CD14-positive monocyte (primary cell): ENCODE measurements at regions not wholly inside any gene's neighbourhood (a gene's known extent, or its start where the extent isn't known, plus 50 kb on each side); places are given as distances from the start of the nearest gene placed in this dataset.

Experiments
- DNase-seq, 3 donors: peaks; one replicate each; pipeline ENCODE4 v3.0.0-alpha.2; 2011 to 2022
- H2AFZ ChIP-seq: 2 replicates; pipeline ENCODE4 v1.6.0; 2012; ENCODE audit warnings: mild to moderate bottlenecking, low read depth, low read length, inconsistent platforms; ENCODE audit not compliant: insufficient read depth, poor library complexity, severe bottlenecking
- H3K27ac ChIP-seq, 2 donors: 1 replicate in 1 of 2; 2 replicates in 1 of 2; pipeline ENCODE4 v1.5.1; 2012 to 2013; ENCODE audit warnings: low read length in 2 of 2, control low read depth in 1 of 2, inconsistent platforms in 1 of 2, low read depth in 1 of 2, mild to moderate bottlenecking in 1 of 2
- H3K27me3 ChIP-seq, 2 donors: one replicate each; pipeline versions ENCODE4 v1.6.0 to v1.6.1; 2011 to 2013; ENCODE audit warnings: low read length in 2 of 2; ENCODE audit not compliant: control insufficient read depth in 2 of 2, insufficient read depth in 2 of 2
- H3K36me3 ChIP-seq, 2 donors: replicated peaks in 1 of 2; 1 replicate in 1 of 2; 2 replicates in 1 of 2; pipeline versions ENCODE4 v1.5.1 to v1.6.1; 2012 to 2013; ENCODE audit warnings: low read length in 2 of 2, control low read depth in 1 of 2, inconsistent platforms in 1 of 2, mild to moderate bottlenecking in 1 of 2; ENCODE audit not compliant: insufficient read depth in 2 of 2, control insufficient read depth in 1 of 2
- H3K4me1 ChIP-seq, 2 donors: 1 replicate in 1 of 2; 2 replicates in 1 of 2; pipeline versions ENCODE4 v1.5.1 to v1.6.1; 2012 to 2013; ENCODE audit warnings: low read length in 2 of 2, control low read depth in 1 of 2, inconsistent platforms in 1 of 2, mild to moderate bottlenecking in 1 of 2, moderate library complexity in 1 of 2; ENCODE audit not compliant: insufficient read depth in 2 of 2, control insufficient read depth in 1 of 2
- H3K4me2 ChIP-seq: replicated peaks from 2 replicates; pipeline ENCODE3; 2012; ENCODE audit warnings: low read length, moderate library complexity, mild to moderate bottlenecking; ENCODE audit not compliant: poor library complexity, severe bottlenecking; ENCODE audit errors: extremely low read depth
- H3K4me3 ChIP-seq, 3 experiments: fragments of 200-600 bp in 1 of 3; sonication (generic) in 1 of 3; replicated peaks in 1 of 3; 1 replicate in 2 of 3; 2 replicates in 1 of 3; pipeline ENCODE4 v1.5.1; 2011 to 2013; ENCODE audit warnings: low read length in 3 of 3, mild to moderate bottlenecking in 3 of 3, control low read depth in 2 of 3, low read depth in 2 of 3, inconsistent platforms in 1 of 3, moderate library complexity in 1 of 3
- H3K79me2 ChIP-seq: 2 replicates; pipeline ENCODE4 v1.6.0; 2012; ENCODE audit warnings: mild to moderate bottlenecking, control low read depth, inconsistent platforms, low read length, moderate library complexity; ENCODE audit not compliant: insufficient read depth
- H3K9ac ChIP-seq: 2 replicates; pipeline ENCODE4 v1.6.0; 2017; ENCODE audit warnings: low read length, mild to moderate bottlenecking; ENCODE audit not compliant: insufficient read depth, poor library complexity, severe bottlenecking
- H3K9me3 ChIP-seq, 2 donors: replicated peaks in 1 of 2; 1 replicate in 1 of 2; 2 replicates in 1 of 2; pipeline versions ENCODE4 v1.5.1 to v1.6.1; 2012 to 2013; ENCODE audit warnings: low read length in 2 of 2, control low read depth in 1 of 2; ENCODE audit not compliant: control insufficient read depth in 1 of 2, insufficient read depth in 1 of 2
- H4K20me1 ChIP-seq: 2 replicates; pipeline ENCODE4 v1.6.0; 2012; ENCODE audit warnings: mild to moderate bottlenecking, low read length, control low read depth, moderate library complexity; ENCODE audit not compliant: insufficient read depth
- H3K27ac Mint-ChIP-seq, 7 donors: one replicate each; pipeline ENCODE4 v1.8.0; 2020; ENCODE audit warnings: mild to moderate bottlenecking in 7 of 7, mixed read lengths in 7 of 7, moderate library complexity in 6 of 7, inconsistent platforms in 2 of 7
- H3K27me3 Mint-ChIP-seq, 3 donors: one replicate each; pipeline ENCODE4 v1.8.0; 2021 to 2022; ENCODE audit warnings: low read depth in 3 of 3, mild to moderate bottlenecking in 3 of 3, mixed read lengths in 3 of 3, moderate library complexity in 3 of 3, inconsistent platforms in 1 of 3
- H3K36me3 Mint-ChIP-seq, 2 donors: one replicate each; pipeline ENCODE4 v1.8.0; 2020; ENCODE audit warnings: mixed read lengths in 2 of 2, inconsistent platforms in 1 of 2, mild to moderate bottlenecking in 1 of 2
- H3K4me1 Mint-ChIP-seq: one replicate; pipeline ENCODE4 v1.8.0; 2020; ENCODE audit warnings: mild to moderate bottlenecking, mixed read lengths
- H3K4me3 Mint-ChIP-seq, 2 donors: one replicate each; pipeline ENCODE4 v1.8.0; 2020; ENCODE audit warnings: mild to moderate bottlenecking in 2 of 2, mixed read lengths in 2 of 2, moderate library complexity in 1 of 2
- H3K9me3 Mint-ChIP-seq, 7 donors: one replicate each; pipeline ENCODE4 v1.8.0; 2020 to 2022; ENCODE audit warnings: mixed read lengths in 7 of 7, mild to moderate bottlenecking in 6 of 7, moderate library complexity in 6 of 7, inconsistent platforms in 2 of 7
- WGBS: methylation state at CpG from one replicate; pipeline ENCODE4 v1.1.5; 2013; ENCODE audit warnings: missing lambda C conversion rate; ENCODE audit not compliant: insufficient coverage; 5-methylcytosine and 5-hydroxymethylcytosine counted together
- intact Hi-C, 2 donors: fragments of 100-400 bp; cut with micrococcal nuclease; formaldehyde crosslinking; loops; one replicate each; pipeline versions ENCODE4 v1.15.0 to v1.15.1; 2023
- TF ChIP-seq, protein P1 (sequence below): fragments of 200-600 bp; IDR thresholded peaks from one replicate; pipeline ENCODE4 v1.8.0; 2022; ENCODE audit warnings: antibody characterized with exemption, mild to moderate bottlenecking

DNA sequence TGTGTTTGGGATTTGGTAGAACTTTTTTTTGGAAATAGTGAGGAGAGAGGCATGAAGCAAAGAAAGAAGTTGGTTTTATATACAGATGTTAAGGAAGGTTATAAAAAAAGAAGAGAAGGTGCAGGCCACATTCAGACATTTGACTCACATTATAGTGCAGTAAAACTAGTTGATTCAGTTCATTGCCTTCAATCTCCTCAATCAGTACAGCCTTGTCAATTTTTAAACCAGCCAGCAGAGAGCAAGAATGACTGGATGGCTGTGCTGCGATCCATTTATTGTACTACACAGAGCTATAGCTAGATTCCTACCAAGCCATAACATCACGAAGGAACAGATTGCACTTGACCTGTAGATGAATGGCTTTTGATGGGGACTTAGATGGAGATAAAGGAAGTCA lies 79.7 kb upstream of the LSM6 start:
- Histone ChIP-seq H3K9ac (no peak overlapping the region), H4K20me1 (no peaks in the 10 kb centered on the region), H3K9me3 (no peaks in the 10 kb centered on the region), H3K4me2 (no peak overlapping the region), H3K27ac (no peak overlapping the region), H3K79me2 (no peaks in the 10 kb centered on the region), H3K4me1 (no peaks in the 10 kb centered on the region), H3K27me3 (peaks cover 0 to 5% of the 10 kb centered on the region in 2 donors), H3K4me3 (no peak overlapping the region), H3K36me3 (no peaks in the 10 kb centered on the region), H2AFZ (no peak overlapping the region)
- WGBS, result no CpG with 5 or more reads among the region's 2 CpGs
- H3K4me1 Mint-ChIP-seq, result peaks cover 10% of the 10 kb centered on the region
- TF ChIP-seq, protein P1, sequence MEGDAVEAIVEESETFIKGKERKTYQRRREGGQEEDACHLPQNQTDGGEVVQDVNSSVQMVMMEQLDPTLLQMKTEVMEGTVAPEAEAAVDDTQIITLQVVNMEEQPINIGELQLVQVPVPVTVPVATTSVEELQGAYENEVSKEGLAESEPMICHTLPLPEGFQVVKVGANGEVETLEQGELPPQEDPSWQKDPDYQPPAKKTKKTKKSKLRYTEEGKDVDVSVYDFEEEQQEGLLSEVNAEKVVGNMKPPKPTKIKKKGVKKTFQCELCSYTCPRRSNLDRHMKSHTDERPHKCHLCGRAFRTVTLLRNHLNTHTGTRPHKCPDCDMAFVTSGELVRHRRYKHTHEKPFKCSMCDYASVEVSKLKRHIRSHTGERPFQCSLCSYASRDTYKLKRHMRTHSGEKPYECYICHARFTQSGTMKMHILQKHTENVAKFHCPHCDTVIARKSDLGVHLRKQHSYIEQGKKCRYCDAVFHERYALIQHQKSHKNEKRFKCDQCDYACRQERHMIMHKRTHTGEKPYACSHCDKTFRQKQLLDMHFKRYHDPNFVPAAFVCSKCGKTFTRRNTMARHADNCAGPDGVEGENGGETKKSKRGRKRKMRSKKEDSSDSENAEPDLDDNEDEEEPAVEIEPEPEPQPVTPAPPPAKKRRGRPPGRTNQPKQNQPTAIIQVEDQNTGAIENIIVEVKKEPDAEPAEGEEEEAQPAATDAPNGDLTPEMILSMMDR, result no peak
- H3K9me3 Mint-ChIP-seq, result peaks cover 0 to 3% (median 0%) of the 10 kb centered on the region in 7 donors
- DNase-seq, result no peak
- no peak overlapping the region for H3K4me3 Mint-ChIP-seq
- no peaks in the 10 kb centered on the region for H3K36me3 Mint-ChIP-seq
- H3K27me3 Mint-ChIP-seq, result peaks cover 3 to 10% (median 7%) of the 10 kb centered on the region in 3 donors
- no peak overlapping the region for H3K27ac Mint-ChIP-seq
- intact Hi-C loops, result loop anchor here (2.0 to 10.0 kb wide), 3 partner anchors 21 to 79 kb away; partner anchors contain the start of gene LSM6 (in 1 of the 2)

DNA sequence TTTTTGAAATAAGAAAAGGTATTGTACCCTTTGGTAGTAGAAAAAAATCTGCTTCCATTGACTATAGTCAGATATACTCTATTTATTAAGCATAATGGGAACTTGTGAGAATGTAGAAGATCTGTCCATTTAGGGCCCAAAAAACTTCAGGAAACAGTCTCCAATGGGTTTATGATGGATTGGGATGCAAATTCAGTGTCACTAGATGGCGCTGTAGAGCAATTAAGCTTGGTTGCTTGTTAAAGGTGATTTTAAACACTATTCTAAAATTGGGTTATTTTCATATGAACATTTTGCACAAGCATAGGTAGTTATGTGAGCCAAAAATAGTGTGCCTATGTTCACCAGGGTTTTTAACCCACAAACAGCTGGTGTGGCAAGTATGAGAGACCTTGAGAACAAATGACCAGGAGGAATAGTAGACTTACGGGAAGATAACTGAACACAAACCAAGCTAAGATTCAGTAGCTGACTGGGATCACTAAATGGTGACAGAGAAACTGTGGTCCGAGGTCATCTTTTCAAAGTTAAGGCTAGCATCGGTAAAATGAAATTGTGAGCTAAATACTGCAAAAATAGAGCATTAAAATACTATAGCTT lies 80.3 kb upstream of the LSM6 start:
- Histone ChIP-seq H3K9me3 (no peaks in the 10 kb centered on the region), H3K4me3 (no peak overlapping the region), H3K27me3 (peaks cover 0 to 5% of the 10 kb centered on the region in 2 donors), H2AFZ (no peak overlapping the region), H3K4me1 (no peaks in the 10 kb centered on the region), H3K27ac (no peak overlapping the region), H3K79me2 (no peaks in the 10 kb centered on the region), H3K9ac (no peak overlapping the region), H3K4me2 (no peak overlapping the region), H3K36me3 (no peaks in the 10 kb centered on the region), H4K20me1 (no peaks in the 10 kb centered on the region)
- no peak overlapping the region for H3K4me3 Mint-ChIP-seq
- TF ChIP-seq, protein P1, result peak; percentile 96
- no peaks in the 10 kb centered on the region for H3K36me3 Mint-ChIP-seq
- H3K9me3 Mint-ChIP-seq, result peaks cover 0 to 3% (median 0%) of the 10 kb centered on the region in 7 donors
- peaks cover 3 to 10% (median 9%) of the 10 kb centered on the region in 3 donors for H3K27me3 Mint-ChIP-seq
- peaks cover 12% of the 10 kb centered on the region for H3K4me1 Mint-ChIP-seq
- intact Hi-C loops, result loop anchor here in 1 of 2 donors (10.0 kb wide), 2 partner anchors 50 to 80 kb away; partner anchors contain the start of gene LSM6
- WGBS, result no CpG with 5 or more reads among the region's 4 CpGs
- no peak overlapping the region for H3K27ac Mint-ChIP-seq
- DNase-seq, result peak; percentile 42 to 75 (median 64)
